ENCODE measurements at regions not wholly inside any gene's neighbourhood (a gene's known extent, or its start where the extent isn't known, plus 50 kb on each side); places are given as distances from the start of the nearest gene placed in this dataset.
"Not testable (repeated sequence)": the region's sequence is repeated elsewhere in the genome, so short reads cannot be mapped to it uniquely, and the experiment has no call there.

DNA sequence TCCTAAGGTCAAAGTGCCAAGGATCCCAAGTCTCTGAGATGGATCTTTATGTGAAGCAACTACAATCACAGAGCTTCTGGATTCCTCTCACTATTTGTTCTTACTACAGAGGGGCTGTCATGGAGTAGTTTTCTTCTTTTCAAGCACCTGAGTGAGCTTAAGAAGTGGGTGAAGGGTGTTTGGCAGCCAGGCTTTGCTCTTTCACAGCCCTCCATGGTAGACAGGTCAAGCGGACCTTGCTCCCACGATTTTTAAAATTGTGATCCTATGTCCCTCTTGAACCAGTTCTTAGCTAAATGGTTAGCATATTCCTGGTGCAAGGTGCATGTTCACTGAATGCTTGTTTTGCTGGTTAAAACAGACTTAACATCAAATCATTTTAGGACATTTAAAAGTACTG lies 332.2 kb downstream of the GADD45G start:
- no peak for DNase-seq (ENCODE audit: low spot score)

DNA sequence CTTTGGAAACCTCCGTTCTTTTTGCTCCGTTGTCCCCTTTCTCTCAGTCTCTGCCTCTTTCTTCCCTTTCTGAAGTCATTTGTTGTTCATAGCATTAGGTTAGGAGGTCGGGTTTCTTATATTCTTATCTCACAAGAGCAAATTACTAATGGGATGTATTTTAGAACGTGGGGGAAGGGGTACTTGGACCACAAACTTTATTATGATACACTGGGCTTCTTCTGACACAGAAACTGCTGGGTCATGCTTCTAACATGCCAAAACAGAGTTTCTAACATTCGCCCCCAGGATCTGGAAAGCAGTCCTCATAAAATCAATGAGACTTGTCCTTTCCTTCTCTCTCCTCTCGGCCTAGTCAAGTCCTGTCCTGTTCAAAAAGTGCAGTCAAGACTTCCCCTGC lies 334.4 kb downstream of the GADD45G start:
- no peak for DNase-seq (ENCODE audit: low spot score)

DNA sequence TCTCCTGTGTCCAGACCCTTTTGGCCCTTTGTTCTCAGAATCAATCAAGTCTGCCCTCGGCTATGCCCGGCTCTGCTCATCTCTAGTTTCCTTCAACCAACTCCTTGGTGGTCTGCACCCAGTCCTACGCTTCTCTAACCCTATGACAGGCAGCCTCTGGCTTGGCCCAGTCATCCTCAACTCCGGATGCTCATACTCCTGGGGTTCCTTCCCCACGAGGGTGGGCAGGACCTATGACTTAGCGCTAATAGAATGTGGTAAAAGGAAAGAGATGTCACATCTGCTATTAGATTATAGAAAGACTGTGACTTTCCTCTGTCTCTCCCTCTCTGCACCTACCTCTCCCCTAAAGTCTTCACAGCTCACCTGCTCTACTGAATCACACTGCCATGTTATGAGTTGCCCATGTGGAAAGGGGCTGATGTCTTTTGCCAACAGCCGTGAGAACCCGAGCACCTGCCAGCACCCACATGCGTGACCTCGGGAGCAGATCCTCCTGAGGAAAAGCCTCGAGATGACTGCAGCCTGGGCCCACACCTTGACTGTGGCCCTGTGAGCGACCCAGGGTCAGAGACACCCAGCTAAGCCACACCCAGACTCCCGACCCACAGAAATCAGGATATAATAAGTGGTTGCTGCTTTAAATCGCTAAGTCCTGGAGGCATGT lies 334.9 kb downstream of the GADD45G start:
- no peak for DNase-seq (ENCODE audit: low spot score)

DNA sequence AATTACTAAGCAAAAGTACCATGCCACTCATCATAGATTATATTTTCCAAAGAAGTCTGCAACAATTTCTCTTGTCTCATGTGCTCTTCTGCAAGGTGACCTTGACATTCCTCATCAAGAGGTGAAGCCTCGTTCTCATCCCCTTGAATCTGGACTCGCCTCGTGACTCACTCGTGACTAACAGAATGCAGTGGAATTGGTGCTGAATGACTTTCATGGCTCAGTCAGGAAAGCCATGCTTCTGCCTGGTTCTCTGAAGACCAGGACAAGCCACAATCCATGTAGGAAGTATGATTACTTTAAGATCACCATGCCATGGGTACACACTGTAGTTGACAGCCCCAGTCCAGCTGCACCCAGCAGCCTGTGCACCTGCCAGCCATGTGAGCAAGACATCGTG lies 335.8 kb downstream of the GADD45G start:
- DNase-seq (ENCODE audit: low spot score): no peak

DNA sequence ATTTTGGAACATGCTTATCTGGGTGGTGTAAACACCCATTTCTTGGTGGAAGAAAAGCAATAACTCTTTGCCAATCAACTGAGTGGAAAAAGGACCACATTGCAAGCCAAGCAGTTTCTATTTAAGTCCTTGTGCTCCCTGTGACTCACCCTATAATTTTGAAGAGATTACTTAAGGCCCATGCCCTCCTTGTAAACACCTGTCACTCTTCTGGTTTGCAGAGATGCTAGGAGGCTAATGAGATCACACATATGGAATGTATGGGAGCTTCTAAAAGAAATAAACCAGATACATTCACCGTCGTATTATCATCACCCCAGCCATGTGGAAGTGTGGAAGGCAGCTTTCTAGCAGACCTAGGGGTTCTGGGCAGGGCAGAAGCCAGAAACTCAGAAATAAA lies 337.1 kb downstream of the GADD45G start:
- no peak for DNase-seq (ENCODE audit: low spot score)

DNA sequence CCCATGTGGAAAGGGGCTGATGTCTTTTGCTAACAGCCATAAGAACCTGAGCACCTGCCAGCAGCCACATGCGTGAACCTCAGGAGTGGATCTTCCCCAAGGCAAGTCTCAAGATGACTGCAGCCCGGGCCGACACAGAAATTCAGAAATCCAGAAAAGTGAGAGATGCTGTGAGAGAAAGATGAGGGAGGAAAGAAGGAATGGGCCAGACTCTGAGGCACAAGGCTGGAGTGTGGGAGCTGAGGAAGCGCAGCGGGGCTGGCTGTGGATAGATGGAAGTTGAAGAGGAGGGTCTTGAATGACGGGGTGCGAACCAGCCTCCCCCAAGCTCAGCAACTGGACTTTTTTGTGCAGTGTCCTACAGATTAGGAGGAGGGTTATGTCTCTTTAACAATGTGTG lies 337.8 kb downstream of the GADD45G start:
- DNase-seq (ENCODE audit: low spot score): no peak

DNA sequence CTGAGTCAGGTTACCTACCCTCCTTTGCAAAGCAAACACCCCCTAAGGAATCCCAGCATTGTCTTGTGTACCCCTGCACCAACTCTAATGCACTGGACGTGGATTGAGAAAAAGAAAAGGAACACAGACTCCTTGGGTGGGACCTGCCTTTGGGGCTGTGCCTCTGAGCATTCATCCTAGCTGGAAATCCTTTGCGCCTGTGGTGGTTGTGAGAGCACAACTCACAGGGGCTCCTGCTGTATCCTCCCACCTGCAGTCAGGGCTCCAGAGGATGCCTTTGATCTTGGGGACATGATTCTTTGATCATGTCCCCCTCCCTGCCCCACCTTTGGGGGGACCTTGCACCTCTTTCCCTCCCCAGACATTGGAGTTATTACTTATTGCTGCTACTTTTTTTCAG lies 338.5 kb downstream of the GADD45G start:
- DNase-seq (ENCODE audit: low spot score): no peak

DNA sequence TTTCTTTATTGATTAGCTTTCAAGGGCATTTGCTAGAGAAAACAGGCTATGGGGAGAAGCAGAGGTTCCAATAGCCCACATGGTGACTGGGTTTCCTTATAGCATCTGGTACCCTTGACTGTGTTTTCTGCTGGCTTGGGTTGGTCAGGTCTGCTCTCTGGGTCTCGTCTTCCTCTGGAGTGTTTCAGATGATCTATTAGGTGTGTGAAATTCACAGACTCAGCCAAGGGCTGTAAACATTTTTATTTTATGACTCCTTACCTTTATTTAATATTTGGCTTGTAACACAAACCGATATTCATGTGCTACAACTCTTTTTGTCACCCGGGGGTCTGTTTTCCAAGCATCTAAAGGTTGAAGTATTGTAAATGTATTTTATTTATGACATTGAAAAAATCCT lies 338.9 kb downstream of the GADD45G start:
- no peak for DNase-seq (ENCODE audit: low spot score)

DNA sequence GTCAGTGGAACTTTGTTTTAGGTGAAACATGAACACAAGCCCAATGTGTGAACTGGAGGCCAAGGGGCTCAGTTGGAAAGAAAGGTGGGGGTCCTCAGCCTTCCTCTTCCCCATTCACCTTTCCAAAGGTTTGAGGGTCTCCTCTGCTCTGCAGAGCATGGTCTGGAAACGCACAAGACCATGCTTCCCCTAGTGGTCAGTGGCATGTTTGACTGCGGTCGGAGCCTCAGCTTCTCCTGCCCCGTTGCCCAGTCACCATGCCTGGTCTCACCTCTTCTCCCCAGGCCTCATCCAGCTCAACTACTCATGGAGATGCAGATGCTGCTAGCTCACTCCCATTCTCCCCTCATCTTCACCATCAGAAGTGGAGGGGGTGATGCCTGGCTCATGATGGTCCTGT lies 340.3 kb downstream of the GADD45G start:
- no peak for DNase-seq (ENCODE audit: low spot score)

DNA sequence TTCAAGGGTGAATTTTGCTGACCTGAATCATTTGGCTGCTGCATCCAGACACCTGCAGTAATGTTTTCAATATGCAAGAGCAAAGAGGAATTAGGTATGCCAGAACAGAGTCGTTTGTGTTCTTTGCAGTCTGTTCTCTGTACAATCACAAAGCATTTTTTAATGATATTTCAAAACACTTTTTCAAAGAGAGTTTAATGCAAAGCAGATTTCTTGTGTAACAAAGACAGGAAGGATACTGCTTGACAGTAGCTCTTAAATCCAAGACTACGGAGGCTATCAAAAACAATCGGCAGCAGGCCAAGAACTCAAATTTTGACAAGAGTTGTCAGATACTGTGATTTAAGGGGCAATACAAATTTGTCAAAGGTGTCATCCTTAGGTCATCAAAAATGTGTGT lies 341.9 kb downstream of the GADD45G start:
- no peak for DNase-seq (ENCODE audit: low spot score)

DNA sequence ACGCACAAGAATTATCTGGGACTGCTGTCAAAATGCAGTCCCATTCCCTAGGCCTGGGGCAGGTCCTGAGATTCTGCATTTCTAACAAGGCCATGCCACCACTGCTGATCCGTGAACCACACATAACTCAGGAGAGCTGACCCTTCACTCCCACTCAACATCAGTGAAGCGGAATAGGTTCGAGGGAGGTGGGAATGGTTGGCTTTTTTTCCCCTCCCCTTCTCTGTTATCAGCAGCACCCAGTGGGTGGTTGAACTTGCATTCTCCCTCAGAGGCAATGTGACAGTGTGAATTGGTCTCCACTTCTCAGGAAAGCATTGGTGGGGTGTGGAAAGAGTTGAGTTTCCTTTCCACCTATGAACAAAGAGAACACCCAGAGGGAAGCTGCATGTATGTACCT lies 344.3 kb downstream of the GADD45G start:
- no peak for DNase-seq (ENCODE audit: low spot score)

DNA sequence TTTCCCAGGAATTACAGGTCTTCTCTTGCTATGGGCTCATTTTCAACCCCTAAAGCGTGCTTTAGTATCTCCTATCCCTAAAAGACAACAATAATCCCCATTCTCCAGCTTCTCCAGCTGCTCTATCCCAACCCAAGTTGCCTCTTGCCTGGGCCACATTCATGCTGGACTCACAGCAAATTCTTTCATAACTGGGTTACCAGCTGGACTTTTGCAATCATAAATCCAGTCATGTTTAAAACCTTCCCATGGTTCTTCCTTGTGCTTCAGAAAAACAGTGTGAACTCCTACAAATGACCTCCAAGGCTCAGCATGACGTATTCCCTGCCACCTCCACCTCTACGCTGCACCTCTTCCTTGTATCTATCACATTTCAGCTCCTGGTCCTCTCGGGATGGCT lies 346.9 kb downstream of the GADD45G start:
- DNase-seq (ENCODE audit: low spot score): no peak

DNA sequence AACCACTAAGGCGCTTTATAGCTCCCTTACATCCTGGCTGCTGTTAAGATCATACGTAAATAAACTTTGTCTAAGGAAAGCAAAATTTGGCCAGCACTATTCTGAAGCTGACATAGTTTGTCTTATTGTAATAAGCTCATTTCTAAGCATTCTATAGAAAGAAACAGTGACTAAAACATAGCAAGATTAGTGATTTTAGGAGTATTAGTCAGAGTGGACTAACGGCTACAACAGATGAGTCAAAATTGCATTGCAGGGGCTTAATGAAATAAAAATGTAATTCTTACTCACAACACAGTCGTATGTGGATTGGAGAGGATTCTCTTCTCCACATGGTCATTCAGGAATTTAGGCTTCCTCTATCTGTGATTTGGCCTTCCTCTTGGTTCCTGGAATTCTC lies 347.6 kb downstream of the GADD45G start:
- no peak for DNase-seq (ENCODE audit: low spot score)

DNA sequence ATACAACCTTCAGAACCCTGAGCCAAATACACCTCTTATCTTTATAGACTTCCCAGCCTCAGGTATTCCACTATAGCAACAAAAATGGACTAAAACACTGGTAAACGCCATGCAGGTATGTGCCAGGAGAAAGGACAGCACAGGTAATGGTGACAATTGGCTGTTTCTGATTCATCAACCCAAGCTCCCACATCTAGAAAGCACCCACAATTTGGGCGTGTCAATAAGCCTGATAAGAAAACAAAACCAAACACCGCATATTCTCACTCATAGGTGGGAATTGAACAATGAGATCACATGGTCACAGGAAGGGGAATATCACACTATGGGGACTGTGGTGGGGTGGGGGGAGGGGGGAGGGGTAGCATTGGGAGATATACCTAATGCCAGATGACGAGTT lies 348.5 kb downstream of the GADD45G start:
- not testable (repeated sequence) for DNase-seq (ENCODE audit: low spot score)

DNA sequence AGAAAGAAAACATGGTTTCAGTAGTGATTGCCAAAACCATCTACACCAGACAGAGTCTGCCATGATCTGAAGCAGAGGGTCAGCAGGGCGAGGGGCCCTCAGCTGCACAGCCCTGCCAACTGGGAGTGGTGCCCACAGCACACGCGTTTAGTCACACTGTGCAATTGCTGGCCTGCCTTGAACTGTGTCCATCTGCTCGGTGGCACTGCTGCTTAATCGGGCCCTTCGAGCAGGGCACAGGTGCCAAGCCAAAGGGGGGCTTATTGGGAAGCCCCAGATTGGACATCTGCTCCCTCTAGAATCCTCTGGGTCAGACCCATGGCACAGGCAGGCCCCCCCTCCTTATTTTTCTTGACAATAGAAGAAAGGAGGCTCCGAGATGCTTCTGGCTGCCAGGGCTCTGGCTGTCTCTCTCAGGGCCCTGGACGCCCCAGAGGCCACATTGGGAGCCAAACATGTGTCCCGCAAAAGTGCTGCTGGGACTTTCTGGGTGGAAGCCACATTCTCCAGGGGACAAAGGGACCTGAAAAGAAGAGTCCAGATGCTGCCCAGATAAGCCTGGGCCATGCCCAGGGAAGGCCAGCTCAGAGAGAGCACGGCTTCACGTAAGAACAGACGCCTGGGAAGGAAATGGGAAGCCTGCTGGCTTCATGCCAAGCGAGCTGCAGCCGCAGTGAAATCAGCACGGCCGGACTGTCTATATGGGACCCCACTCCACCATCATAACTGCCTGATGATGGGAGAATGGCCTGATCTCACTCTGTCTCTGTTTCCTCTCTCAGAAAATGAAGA lies 349.2 kb downstream of the GADD45G start:
- DNase-seq (ENCODE audit: low spot score): no peak

DNA sequence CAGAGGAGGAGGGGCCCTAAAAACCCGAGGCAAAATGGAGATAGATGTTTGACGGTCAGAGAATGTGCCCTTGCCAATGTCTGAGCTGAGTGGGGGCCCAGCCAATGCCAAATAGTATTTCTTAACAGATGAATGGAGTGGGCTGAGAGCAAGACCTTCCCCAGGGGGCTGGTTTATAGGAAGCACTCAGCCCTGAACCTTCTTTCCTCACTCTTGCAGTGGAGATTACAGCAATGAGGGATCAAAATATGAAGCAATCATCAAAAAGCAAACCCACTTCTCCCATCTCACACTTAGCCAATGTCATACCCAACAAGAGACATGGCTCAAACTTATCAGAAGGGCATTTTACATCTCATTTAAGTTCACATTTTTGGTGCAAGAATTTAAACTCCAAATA lies 350.3 kb downstream of the GADD45G start:
- no peak for DNase-seq (ENCODE audit: low spot score)

DNA sequence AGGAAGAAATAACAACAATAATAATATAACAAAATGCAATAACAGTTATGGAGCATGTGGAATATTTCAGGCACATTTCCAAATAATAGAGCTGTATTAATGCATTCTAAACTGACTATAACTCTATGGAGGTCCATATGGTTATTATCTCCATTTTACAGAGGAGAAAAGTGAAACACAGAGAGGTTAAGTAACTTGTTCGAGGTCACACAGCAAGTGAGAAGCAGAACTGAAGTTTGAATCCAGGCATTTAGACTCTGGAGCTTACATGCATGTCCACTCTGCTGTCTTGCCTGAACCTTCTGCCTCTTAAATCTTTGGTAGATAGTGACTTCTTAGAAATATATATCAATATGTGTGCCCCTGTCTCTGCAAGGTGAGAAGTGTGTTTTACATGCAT lies 350.8 kb downstream of the GADD45G start:
- no peak for DNase-seq (ENCODE audit: low spot score)

DNA sequence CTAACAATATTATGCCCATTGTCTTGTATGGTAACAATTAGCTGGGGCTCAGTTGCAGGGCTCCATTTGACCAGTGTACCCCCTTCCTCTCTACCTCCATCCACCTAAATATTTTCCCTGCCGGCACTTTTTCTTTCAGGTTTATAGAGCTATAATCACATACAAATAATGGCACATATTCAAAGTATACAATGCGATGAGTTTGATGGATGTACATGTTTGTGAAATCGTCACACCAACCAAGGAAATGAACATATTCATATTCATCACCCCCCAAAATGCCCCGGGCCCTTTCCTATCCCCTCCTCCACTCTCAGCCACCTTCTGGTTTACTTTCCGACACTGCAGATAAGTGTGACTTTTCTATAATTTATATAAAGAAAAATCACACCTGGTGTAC lies 351.5 kb downstream of the GADD45G start:
- DNase-seq (ENCODE audit: low spot score): no peak

DNA sequence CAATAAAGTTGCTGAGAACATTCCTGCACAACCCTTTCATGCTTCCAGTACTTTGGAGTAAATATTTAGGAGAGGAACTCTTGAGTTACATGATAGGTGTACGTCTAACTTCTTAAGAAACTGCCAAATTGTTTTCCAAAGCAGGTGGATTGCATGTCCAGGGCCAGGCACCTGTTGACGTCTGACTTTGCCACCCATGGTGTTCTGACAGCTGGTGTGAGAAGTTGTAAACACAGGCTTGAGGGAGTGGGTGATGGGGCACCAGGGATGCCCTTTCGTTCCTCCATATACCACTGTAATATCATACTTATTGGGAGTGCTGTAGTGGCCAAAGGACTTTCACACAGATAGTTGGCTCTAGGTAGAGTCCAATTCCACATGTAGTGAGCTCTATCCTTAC lies 352.1 kb downstream of the GADD45G start:
- no peak for DNase-seq (ENCODE audit: low spot score)

DNA sequence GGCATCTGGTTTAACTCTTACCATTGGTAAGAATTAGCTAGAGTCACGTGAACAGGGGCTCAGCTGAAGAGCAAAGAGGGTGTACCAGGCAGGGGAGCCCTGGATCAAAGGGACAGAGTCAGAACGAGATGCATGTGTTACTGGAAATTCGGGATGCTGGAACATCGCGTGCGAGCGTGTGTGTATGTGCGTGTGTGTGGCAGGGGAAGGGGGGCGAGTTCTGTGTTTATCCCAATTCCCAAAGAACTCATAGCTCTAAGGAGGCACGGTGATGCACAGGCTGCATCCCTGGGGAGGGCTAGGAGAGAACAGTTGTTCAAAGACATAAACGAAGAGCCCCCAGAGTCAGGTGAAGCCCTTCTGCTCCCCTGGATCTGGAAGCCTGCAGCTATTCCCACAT lies 353.3 kb downstream of the GADD45G start:
- DNase-seq (ENCODE audit: low spot score): no peak

DNA sequence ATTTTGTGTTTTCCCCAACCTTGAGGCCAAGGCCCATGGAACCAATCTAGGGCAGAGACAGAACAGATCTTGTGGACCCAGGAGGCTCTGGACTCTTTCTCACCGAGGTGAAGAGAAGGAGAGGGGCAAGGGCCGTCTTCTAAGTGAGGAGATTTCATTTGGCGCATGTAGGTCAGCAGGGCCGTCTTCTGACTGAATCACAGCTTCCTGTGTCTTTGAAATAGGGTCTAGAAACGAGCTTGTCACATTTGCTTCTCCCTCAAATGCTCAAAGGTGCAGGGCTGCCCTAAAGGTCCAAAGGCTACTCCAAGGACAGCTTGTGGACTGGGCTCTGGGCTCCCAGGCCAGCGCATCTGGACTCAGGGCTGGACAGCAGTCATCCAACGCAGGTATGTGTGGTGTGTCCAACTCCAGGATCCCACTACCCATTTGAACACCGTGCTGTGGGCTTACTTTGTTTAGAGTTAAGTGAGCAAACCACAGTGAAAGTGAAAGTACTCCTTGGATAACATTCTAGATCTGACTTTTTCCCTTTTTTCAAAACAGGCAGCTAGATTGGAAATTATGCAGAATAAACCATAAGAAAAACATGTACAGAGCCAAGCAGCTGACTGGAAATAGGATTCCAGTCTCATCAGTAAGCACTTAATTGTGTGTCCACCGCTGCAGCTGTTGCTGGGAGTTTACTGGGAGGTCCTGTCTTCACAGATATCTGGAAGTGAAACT lies 357.0 kb downstream of the GADD45G start:
- DNase-seq (ENCODE audit: low spot score): no peak

DNA sequence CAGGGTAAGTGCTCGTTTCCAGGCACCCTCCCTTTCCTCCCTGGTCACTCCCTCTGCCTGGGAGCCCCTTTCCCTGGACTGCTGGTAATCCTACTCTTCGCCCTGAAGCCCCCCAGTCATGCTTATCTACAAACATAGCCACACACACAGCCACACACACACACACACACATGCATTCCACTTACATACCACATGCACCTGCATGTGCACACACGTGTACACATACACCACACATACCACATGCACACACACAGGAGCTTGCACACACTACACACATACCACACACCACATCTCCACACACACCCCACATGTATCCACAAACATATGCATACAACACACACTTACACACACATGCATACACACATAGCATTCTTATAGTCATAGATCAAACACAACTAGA lies 358.5 kb downstream of the GADD45G start:
- no peak for DNase-seq (ENCODE audit: low spot score)

DNA sequence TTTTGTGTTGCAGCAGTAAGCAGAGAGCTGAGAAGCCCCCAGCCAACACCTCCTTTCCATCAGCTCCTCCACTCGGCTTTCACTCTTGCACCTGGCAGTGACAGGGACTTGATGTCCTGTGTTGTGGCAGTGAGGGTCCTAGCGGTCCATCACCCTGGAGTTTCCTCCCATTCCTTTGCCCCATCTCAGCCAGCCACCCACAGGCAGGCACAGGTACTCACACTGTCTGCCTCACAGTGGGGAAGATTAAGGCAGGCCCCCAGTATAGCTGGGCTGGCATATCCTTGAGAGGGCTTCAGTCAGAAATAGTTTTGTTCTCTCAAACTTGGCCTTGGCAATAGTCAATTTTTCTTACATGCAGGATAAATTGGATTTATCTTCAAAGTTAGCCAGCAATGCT lies 362.7 kb downstream of the GADD45G start:
- no peak for DNase-seq (ENCODE audit: low spot score)

Data from CD4-positive, alpha-beta T cell treated with Interleukin-2 at 100 ng/mL for 4 hours (primary cell).